Stimulated activated CD4-positive, alpha-beta T cell treated with anti-CD3 and anti-CD28 coated beads, Interleukin-4, amount 100 ng/mL, for 1 hour (primary cell): ENCODE measurements at regions not wholly inside any gene's neighbourhood (a gene's known extent, or its start where the extent isn't known, plus 50 kb on each side); places are given as distances from the start of the nearest gene placed in this dataset.
"Not testable (repeated sequence)": the region's sequence is repeated elsewhere in the genome, so short reads cannot be mapped to it uniquely, and the experiment has no call there.

Experiments used
- DNase-seq: peaks from one replicate; pipeline ENCODE4 v3.0.0-alpha.2; 2020

- no peak for DNase-seq
These were observed 467.5 kb upstream of the C16orf82 start for GRCh38 chr16:26598998-26599784.

- DNase-seq = no peak
These were observed 467.0 kb upstream of the C16orf82 start for GRCh38 chr16:26599785-26600104.

- DNase-seq = no peak
These were observed 465.4 kb upstream of the C16orf82 start for GRCh38 chr16:26601335-26601734.

- DNase-seq = no peak
These were observed 461.0 kb upstream of the C16orf82 start for GRCh38 chr16:26605626-26606271.

- DNase-seq = no peak
These were observed 460.2 kb upstream of the C16orf82 start for GRCh38 chr16:26606381-26607150.

GRCh38 chr16:26614237-26614841, 452.4 kb upstream of the C16orf82 start:
- DNase-seq = no peak

- DNase-seq = no peak
These were observed 443.3 kb upstream of the C16orf82 start for GRCh38 chr16:26623442-26623841.

- no peak for DNase-seq
These were observed 438.8 kb upstream of the C16orf82 start for GRCh38 chr16:26627958-26628357.

- not testable (repeated sequence) for DNase-seq
These were observed 435.4 kb upstream of the C16orf82 start for GRCh38 chr16:26631365-26631764.

GRCh38 chr16:26642047-26642664, 424.6 kb upstream of the C16orf82 start:
- DNase-seq = no peak

GRCh38 chr16:26643519-26643918, 423.2 kb upstream of the C16orf82 start:
- no peak for DNase-seq

- no peak for DNase-seq
These were observed 421.7 kb upstream of the C16orf82 start for GRCh38 chr16:26644912-26645543.

GRCh38 chr16:26645614-26646013, 421.1 kb upstream of the C16orf82 start:
- DNase-seq = peak; percentile 52

GRCh38 chr16:26647870-26648269, 418.9 kb upstream of the C16orf82 start:
- DNase-seq = no peak

- no peak for DNase-seq
These were observed 417.9 kb upstream of the C16orf82 start for GRCh38 chr16:26648851-26649250.

- DNase-seq = no peak
These were observed 417.2 kb upstream of the C16orf82 start for GRCh38 chr16:26649381-26650045.

GRCh38 chr16:26651464-26651863, 415.3 kb upstream of the C16orf82 start:
- no peak for DNase-seq

- DNase-seq = no peak
These were observed 414.8 kb upstream of the C16orf82 start for GRCh38 chr16:26651884-26652283.

- DNase-seq = no peak
These were observed 408.2 kb upstream of the C16orf82 start for GRCh38 chr16:26658486-26658885.

GRCh38 chr16:26658915-26659314, 407.8 kb upstream of the C16orf82 start:
- DNase-seq = no peak

- no peak for DNase-seq
These were observed 402.6 kb upstream of the C16orf82 start for GRCh38 chr16:26664086-26664485.
